HepG2 (cell line): ENCODE measurements at regions not wholly inside any gene's neighbourhood (a gene's known extent, or its start where the extent isn't known, plus 50 kb on each side); places are given as distances from the start of the nearest gene placed in this dataset.

Experiments
- ATAC-seq: fragments of 200-7000 bp; cut with Tn5 transposase; 3 replicates; pipeline ENCODE4 v1.9.1; 2020; ENCODE audit warnings: mild to moderate bottlenecking, moderate library complexity
- BruUV-seq: library from RNA; stranded (reverse); fragments of 400-500 nt; replicated peaks from 2 replicates; lab custom pipeline; 2021; lab: Mats Ljungman, UMichigan
- CTCF ChIA-PET: fragments of 300-600 bp; formaldehyde crosslinking; extraction: SDS; loops from one replicate; lab custom pipeline; 2021; ENCODE audit warnings: low total read pairs, inconsistent platforms, low intra/inter-chr PET ratio; lab: Yijun Ruan, JAX
- POLR2A ChIA-PET: fragments of 350-600 bp; sonication (Branson Sonifier 250); formaldehyde crosslinking; loops from one replicate; lab custom pipeline; 2020; ENCODE audit warnings: antibody characterized with exemption, inconsistent platforms; lab: Yijun Ruan, JAX
- DNase-seq: peaks from one replicate; pipeline ENCODE4 v3.0.0-alpha.2; 2015; ENCODE audit warnings: low spot score
- FAIRE-seq: peaks from 3 replicates; lab custom pipeline; 2011; peaks lifted over from hg19 to GRCh38; lab: Jason Lieb, UNC
- H2AFZ ChIP-seq: one replicate; pipeline ENCODE4 v1.6.1; 2011; ENCODE audit warnings: low read length, inconsistent platforms
- H3K27ac ChIP-seq: fragments of 300-600 bp; 3 replicates; pipeline ENCODE4 v1.8.0; 2011; ENCODE audit warnings: mixed run types, mild to moderate bottlenecking, mixed read lengths, low read length, inconsistent platforms; ENCODE audit not compliant: insufficient read depth; ENCODE audit errors: extremely low read length
- H3K27me3 ChIP-seq, 2 experiments: fragments of 200-600 bp in 1 of 2; 2 replicates in 1 of 2; 3 replicates in 1 of 2; pipeline versions ENCODE4 v1.6.0 to v1.8.0; 2011; ENCODE audit warnings: low read length in 2 of 2, mild to moderate bottlenecking in 2 of 2, moderate library complexity in 2 of 2, inconsistent platforms in 1 of 2; ENCODE audit not compliant: insufficient read depth in 2 of 2, control insufficient read depth in 1 of 2
- H3K36me3 ChIP-seq, 2 experiments: fragments of 200-600 bp in 1 of 2; replicated peaks in 1 of 2; 2 replicates in 1 of 2; 3 replicates in 1 of 2; pipeline versions ENCODE4 v1.5.1 to v1.8.0; 2011; ENCODE audit warnings: low read length in 2 of 2, inconsistent platforms in 1 of 2; ENCODE audit not compliant: insufficient read depth in 2 of 2, control insufficient read depth in 1 of 2
- H3K4me1 ChIP-seq: 2 replicates; pipeline ENCODE4 v1.5.1; 2012; ENCODE audit warnings: low read length, inconsistent platforms; ENCODE audit not compliant: insufficient read depth
- H3K4me2 ChIP-seq: 2 replicates; pipeline ENCODE4 v1.6.0; 2011; ENCODE audit warnings: low read depth, low read length, inconsistent platforms
- H3K4me3 ChIP-seq, 3 experiments: fragments of 200-600 bp in 1 of 3; sonication (generic), shearing (Covaris generic) in 1 of 3; replicated peaks in 1 of 3; 2 replicates each; pipeline ENCODE4 v1.5.1; 2011 to 2016; ENCODE audit warnings: low read length in 3 of 3, inconsistent platforms in 2 of 3, low read depth in 2 of 3, mild to moderate bottlenecking in 2 of 3, control low read depth in 1 of 3, mixed read lengths in 1 of 3; ENCODE audit not compliant: insufficient read depth in 1 of 3
- H3K79me2 ChIP-seq: one replicate; pipeline ENCODE4 v1.6.1; 2011; ENCODE audit warnings: low read length, inconsistent platforms; ENCODE audit not compliant: insufficient read depth
- H3K9ac ChIP-seq: 2 replicates; pipeline ENCODE4 v1.6.0; 2011; ENCODE audit warnings: mild to moderate bottlenecking, low read depth, low read length, inconsistent platforms; ENCODE audit not compliant: insufficient read depth
- H3K9me3 ChIP-seq: 2 replicates; pipeline ENCODE4 v1.5.1; 2012; ENCODE audit warnings: mild to moderate bottlenecking, low read length
- H4K20me1 ChIP-seq: 2 replicates; pipeline ENCODE4 v1.6.0; 2011; ENCODE audit warnings: inconsistent platforms, mild to moderate bottlenecking, low read length, moderate library complexity; ENCODE audit not compliant: insufficient read depth
- CEBPZ ChIP-seq: IDR thresholded peaks from 2 replicates; pipeline ENCODE4 v1.6.1; 2012; ENCODE audit warnings: low read length, improper control_type of control experiment
- DNMT1 ChIP-seq: sonication (generic); formaldehyde crosslinking; IDR thresholded peaks from 2 replicates; pipeline ENCODE4 v1.5.1; 2020; ENCODE audit warnings: mild to moderate bottlenecking, missing genetic modification reagents
- ELK4 ChIP-seq: sonication (generic); formaldehyde crosslinking; IDR thresholded peaks from 2 replicates; pipeline ENCODE4 v1.9.0; 2021; ENCODE audit warnings: missing genetic modification reagents, borderline replicate concordance
- FOXJ3 ChIP-seq: sonication (generic); formaldehyde crosslinking; IDR thresholded peaks from 2 replicates; pipeline ENCODE4 v1.4.0; 2020; ENCODE audit warnings: missing genetic modification reagents, mild to moderate bottlenecking, borderline replicate concordance
- GRHL1 ChIP-seq: sonication (generic); formaldehyde crosslinking; conservative IDR thresholded peaks from 2 replicates; pipeline ENCODE4 v1.8.0; 2022; ENCODE audit warnings: missing genetic modification reagents
- GTF3A ChIP-seq: sonication (generic); formaldehyde crosslinking; conservative IDR thresholded peaks from 2 replicates; pipeline ENCODE4 v1.4.0; 2020; ENCODE audit warnings: mild to moderate bottlenecking, missing genetic modification reagents
- HDAC1 ChIP-seq: sonication (generic); formaldehyde crosslinking; IDR thresholded peaks from 2 replicates; pipeline ENCODE4 v1.5.1; 2020; ENCODE audit warnings: mild to moderate bottlenecking, missing genetic modification reagents
- NR1H2 ChIP-seq: sonication (generic); formaldehyde crosslinking; IDR thresholded peaks from 2 replicates; pipeline ENCODE4 v1.8.1; 2022; ENCODE audit warnings: low read depth, missing genetic modification reagents, borderline replicate concordance
- SMARCC2 ChIP-seq: fragments of 450-650 bp; IDR thresholded peaks from 2 replicates; pipeline ENCODE4 v1.6.1; 2017; ENCODE audit warnings: antibody characterized with exemption, mild to moderate bottlenecking
- U2AF2 ChIP-seq: fragments of 200-400 bp; formaldehyde crosslinking; IDR thresholded peaks from 2 replicates; pipeline ENCODE4 v1.6.1; 2017; ENCODE audit warnings: low read depth, mild to moderate bottlenecking, low read length
- ZBTB1 ChIP-seq: sonication (generic); formaldehyde crosslinking; IDR thresholded peaks from 2 replicates; pipeline ENCODE4 v1.4.0; 2020; ENCODE audit warnings: missing genetic modification reagents, borderline replicate concordance
- ZBTB43 ChIP-seq: sonication (generic); formaldehyde crosslinking; conservative IDR thresholded peaks from 2 replicates; pipeline ENCODE4 v1.4.0; 2020; ENCODE audit warnings: missing genetic modification reagents
- ZNF292 ChIP-seq: sonication (generic); formaldehyde crosslinking; IDR thresholded peaks from 2 replicates; pipeline ENCODE4 v1.8.1; 2022; ENCODE audit warnings: mild to moderate bottlenecking, low read depth, missing genetic modification reagents, borderline replicate concordance
- ZNF468 ChIP-seq: sonication (generic); formaldehyde crosslinking; IDR thresholded peaks from 2 replicates; pipeline ENCODE4 v1.8.0; 2022; ENCODE audit warnings: mild to moderate bottlenecking, moderate library complexity, missing genetic modification reagents
- ZNF784 ChIP-seq: sonication (generic); formaldehyde crosslinking; IDR thresholded peaks from 2 replicates; pipeline ENCODE4 v1.5.1; 2020; ENCODE audit warnings: missing genetic modification reagents, mild to moderate bottlenecking, borderline replicate concordance
- WGBS: methylation state at CpG from one replicate; pipeline ENCODE4 v1.1.6; 2017; ENCODE audit warnings: low lambda C conversion rate; 5-methylcytosine and 5-hydroxymethylcytosine counted together
- in situ Hi-C: cut with HindIII; loops from 2 replicates; pipeline ENCODE4 v1.10.0; 2017; ENCODE audit warnings: low pct_unique_long_range_greater_than_20kb; ENCODE audit not compliant: extremely low pct_ligation_motif_present
- intact Hi-C: fragments of 100-400 bp; cut with micrococcal nuclease; formaldehyde crosslinking; loops from one replicate; pipeline ENCODE4 v1.10.0; 2022; ENCODE audit not compliant: unreplicated experiment

GRCh38 chr5:54765165-54766028 is 220.0 kb downstream of the ESM1 start:
- ChIA-PET POLR2A (no interaction called here), CTCF (no interaction called here)
- no peak overlapping the region for H2AFZ ChIP-seq
- no peaks in the 10 kb centered on the region for H3K4me1 ChIP-seq
- DNase-seq (no peak), FAIRE-seq (no peak), ATAC-seq (no peak)
- BruUV-seq: no TSS peak
- no peaks in the 10 kb centered on the region for H3K9me3 ChIP-seq
- H3K27me3 ChIP-seq: 0 out of 5 replicates have a peak, but pooled peaks cover 0 to 3% of the 10 kb centered on the region in 2 experiments
- intact Hi-C loops: no loop called here
- WGBS: 25% methylated on average over 4 of the region's 5 CpGs
- H3K4me2 ChIP-seq: no peak overlapping the region
- in situ Hi-C loops: no loop called here
- H3K9ac ChIP-seq: no peak overlapping the region
- no peaks in the 10 kb centered on the region for H4K20me1 ChIP-seq
- no peaks in the 10 kb centered on the region for H3K79me2 ChIP-seq
- H3K4me3 ChIP-seq: no peak overlapping the region
- H3K27ac ChIP-seq: no peak overlapping the region
- H3K36me3 ChIP-seq: no peaks in the 10 kb centered on the region
- TF ChIP-seq ZBTB1 (CRISPR knock-in tag) (no peak), DNMT1 (CRISPR knock-in tag) (no peak), CEBPZ (no peak), GTF3A (no peak), NR1H2 (CRISPR knock-in tag) (no peak), FOXJ3 (no peak), U2AF2 (no peak), SMARCC2 (no peak), ZNF468 (CRISPR knock-in tag) (no peak), ELK4 (CRISPR knock-in tag) (no peak), HDAC1 (CRISPR knock-in tag) (no peak), ZBTB43 (no peak), ZNF784 (CRISPR knock-in tag) (no peak), GRHL1 (CRISPR knock-in tag) (no peak), ZNF292 (no peak)
